GM13977 (cell line): ENCODE measurements at regions not wholly inside any gene's neighbourhood (a gene's known extent, or its start where the extent isn't known, plus 50 kb on each side); places are given as distances from the start of the nearest gene placed in this dataset.

Source experiments
- DNase-seq: peaks from one replicate; pipeline ENCODE4 v3.0.0; 2012; ENCODE audit warnings: low spot score
- CTCF ChIP-seq: IDR thresholded peaks from 2 replicates; pipeline ENCODE4 v1.5.1; 2012; ENCODE audit warnings: mild to moderate bottlenecking, control low read depth; ENCODE audit not compliant: insufficient read depth; ENCODE audit errors: extremely low read depth, missing control alignments
- in situ Hi-C: fragments of 300-500 bp; cut with MboI; formaldehyde crosslinking; loops from one replicate; pipeline ENCODE4 v1.12.0; 2022; ENCODE audit warnings: low sequenced_read_pairs, low pct_unique_long_range_greater_than_20kb, mixed read lengths, inconsistent platforms; ENCODE audit not compliant: unreplicated experiment

- in situ Hi-C loops = no loop called here
- no peak for TF ChIP-seq CTCF
- DNase-seq = no peak
These were observed 1612.1 kb upstream of the GOT2 start for GRCh38 chr16:60346256-60346655.

GRCh38 chr16:60337671-60338070 lies 1603.6 kb upstream of the GOT2 start:
- DNase-seq = no peak
- in situ Hi-C loops = no loop called here

GRCh38 chr16:60331168-60331567 lies 1597.1 kb upstream of the GOT2 start:
- TF ChIP-seq CTCF = no peak
- no peak for DNase-seq
- in situ Hi-C loops = no loop called here

More at GRCh38 chr16:60337671-60338070, 1603.6 kb upstream of the GOT2 start:
- no peak for TF ChIP-seq CTCF

GRCh38 chr16:60329108-60329507 lies 1595.0 kb upstream of the GOT2 start:
- TF ChIP-seq CTCF = no peak
- in situ Hi-C loops = no loop called here
- DNase-seq = no peak

- TF ChIP-seq CTCF = no peak
- in situ Hi-C loops = no loop called here
- DNase-seq = no peak
These were observed 1594.0 kb upstream of the GOT2 start for GRCh38 chr16:60328152-60328551.

GRCh38 chr16:60318486-60318885 lies 1584.4 kb upstream of the GOT2 start:
- in situ Hi-C loops = no loop called here
- no peak for TF ChIP-seq CTCF
- no peak for DNase-seq
